Suppressor macrophage (primary cell): ENCODE measurements at regions not wholly inside any gene's neighbourhood (a gene's known extent, or its start where the extent isn't known, plus 50 kb on each side); places are given as distances from the start of the nearest gene placed in this dataset.
A peak's percentile ranks its signal among the peaks of the same experiment; 100 is the strongest.
"Not testable (repeated sequence)": the region's sequence is repeated elsewhere in the genome, so short reads cannot be mapped to it uniquely, and the experiment has no call there.

ENCODE experiments used
- DNase-seq, 4 experiments: peaks; one replicate each; pipeline ENCODE4 v3.0.0-alpha.2; 2020 to 2022

DNA sequence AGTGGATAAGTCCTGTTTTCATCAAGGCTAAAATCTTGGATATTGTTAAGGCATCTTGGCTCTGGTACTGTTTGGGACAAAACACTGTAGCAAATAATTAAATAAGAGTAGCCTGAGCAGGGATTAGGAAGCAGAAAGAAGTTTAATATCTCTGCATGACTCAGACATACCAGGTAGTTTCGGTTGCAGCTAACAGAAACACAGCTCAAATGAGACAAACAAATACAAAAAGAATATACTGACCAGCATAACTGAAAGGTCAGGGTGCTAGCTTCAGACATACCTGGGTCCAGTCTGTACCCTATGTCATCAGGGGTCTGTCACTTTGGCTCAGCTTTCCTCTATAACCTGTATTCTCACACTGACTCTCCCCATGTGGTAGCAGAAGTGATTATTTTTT is 156.4 kb upstream of the MAP3K1 start:
- no peak for DNase-seq

DNA sequence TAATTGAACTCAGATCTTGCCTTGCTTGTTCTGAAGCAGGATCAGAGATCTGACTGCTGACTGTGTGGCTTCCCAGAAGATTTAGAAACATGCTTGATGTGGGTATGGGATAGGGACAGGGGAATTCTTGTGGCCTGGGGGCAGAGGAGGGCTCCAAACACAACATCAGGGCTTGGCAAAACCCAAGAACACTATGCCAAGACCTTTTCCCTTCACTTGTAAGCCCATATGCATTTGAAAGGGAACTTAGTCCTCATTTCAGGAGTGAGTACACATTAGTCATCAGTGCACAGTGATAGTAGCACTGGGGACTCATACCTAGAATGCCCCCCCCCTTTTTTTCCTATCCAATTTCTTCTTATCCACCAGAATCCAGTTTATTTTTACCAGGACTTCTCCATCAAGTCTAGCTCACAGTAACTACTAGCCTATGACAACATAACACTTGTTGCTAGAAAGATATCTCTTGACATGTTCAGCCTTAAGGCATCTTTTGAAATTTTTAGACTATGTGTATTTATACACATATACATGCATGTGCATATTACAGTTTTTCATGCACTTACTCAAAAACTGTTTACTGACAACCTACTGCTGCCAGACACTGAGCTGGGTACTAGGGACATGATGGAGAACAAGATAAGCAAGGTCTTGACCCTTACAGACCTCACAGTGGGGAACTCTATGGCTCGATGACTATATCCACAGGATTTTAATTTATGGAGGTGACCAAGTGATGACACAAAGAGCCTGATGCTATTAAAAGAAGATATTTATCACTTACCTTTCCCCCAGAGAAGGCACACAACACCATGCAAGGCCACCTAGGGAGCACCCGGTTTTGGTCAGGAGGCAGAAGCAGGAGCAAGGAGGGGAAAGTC is 158.3 kb upstream of the MAP3K1 start:
- DNase-seq = no peak

DNA sequence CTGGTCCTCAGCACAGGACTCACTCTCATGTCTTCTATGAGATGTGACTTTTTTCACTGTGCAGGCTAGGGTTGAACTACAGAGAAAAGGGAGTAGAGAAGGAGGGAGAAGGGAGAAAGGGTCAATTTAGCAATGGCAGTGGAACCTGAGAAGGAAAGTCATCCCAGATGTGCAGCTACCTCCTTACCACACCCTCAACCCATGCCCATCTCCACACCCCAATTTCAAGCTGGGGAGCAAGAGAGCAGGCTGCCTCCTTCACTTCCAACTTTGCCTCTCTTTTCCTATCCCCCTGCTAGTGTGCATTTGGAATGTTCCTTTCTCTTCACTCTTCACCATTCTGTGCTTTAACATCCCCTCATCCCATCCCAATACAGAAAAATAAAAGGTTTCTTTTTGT is 163.5 kb upstream of the MAP3K1 start:
- no peak for DNase-seq

DNA sequence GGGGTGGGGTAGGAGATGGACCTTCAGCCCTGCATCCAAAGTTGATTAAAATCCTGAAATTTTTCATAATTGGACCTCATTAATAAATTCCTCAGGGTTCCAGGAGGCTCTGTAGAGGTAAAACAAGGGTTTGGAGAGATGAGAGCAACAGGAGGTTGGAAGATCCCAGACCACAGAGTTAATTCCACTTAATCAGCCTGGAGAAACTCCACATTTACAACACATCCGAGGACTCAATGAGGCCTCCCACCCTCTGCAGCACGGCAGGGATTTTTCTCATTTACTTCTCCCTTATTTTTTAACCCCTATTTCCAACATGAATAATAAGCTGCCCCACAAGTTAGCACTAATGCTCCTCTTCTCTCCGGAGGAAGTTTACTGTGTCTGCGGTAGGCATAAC is 165.0 kb upstream of the MAP3K1 start:
- no peak for DNase-seq

DNA sequence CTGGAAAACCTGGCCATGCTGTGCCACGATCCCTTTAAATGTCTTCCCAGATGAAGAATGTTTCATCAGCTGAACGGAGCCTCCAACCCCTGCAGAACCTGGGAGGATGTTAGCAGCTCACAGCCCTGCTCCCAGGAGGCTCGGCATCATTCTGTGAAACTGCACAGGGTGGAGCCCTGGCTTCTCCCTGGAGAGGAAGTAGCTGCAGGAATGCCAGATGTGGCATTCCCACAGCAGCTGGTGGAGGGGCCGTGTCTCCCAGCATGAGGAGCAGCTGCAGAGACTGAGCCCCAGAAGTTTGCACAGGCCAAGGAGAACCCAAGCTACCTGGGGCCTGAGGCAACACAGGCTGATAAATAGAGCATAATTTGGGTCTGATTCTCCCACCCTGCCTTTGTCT is 165.8 kb upstream of the MAP3K1 start:
- DNase-seq = peak in 1 of 4 experiments; percentile 13

DNA sequence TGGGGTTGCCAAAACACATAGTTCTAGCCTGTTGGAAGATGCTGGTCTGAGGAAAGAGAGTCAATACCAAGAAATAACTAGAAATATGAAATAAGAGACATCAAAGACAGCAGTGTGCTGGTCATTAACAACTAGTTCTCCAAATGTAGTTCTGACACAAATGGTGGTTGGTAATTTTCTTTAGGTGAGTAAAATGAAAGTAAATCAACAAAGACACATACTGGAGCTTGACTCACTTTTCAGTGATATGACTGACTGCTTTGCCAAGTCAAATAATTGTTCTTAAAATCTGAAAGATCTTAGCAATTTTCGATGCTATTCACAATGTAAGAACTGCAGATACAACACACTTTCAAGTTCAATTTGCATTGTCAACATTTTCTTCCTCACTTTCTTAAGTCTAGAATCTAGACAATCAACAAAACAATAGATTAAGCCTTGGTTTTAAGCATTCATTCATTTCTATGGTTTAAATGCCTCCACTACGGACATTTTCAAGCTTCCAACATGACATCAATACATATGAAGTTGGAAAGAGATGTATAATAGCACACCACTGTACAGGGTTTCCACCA is 166.8 kb upstream of the MAP3K1 start:
- no peak for DNase-seq

DNA sequence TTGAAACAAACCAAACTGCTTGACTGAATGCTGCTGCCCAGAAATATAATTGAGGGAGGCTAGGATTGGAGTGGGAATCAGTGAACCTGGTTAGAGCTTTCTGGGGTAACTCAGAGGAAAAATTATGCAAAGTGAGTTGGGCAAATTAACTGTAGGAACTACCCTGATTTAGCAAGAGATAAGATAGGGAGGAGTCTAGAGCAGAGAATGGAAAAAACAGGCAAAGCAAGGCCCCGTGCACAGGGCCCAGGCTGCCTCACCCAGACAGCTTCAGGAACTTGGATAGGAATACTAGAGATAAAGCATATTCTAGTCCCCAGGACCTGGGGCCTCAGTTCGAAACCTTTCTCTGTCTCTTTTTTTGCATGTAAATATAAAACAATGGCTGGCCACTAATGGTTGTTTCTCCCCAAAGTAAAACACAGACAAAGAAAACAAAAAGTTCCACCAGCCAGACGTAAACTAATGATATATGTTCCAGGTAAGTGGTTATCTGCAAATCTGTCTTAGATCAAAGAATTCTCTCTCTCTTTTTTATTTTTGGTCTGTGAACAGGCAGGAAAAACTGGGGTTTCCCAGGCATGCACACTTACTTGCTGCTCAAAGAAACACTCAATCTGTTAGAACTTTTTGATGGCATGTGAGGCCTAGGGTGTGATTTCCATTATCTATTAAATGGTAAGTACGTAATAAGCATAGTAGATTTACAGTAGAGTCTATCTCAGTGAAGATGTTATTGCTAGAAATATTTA is 168.1 kb upstream of the MAP3K1 start:
- no peak for DNase-seq

DNA sequence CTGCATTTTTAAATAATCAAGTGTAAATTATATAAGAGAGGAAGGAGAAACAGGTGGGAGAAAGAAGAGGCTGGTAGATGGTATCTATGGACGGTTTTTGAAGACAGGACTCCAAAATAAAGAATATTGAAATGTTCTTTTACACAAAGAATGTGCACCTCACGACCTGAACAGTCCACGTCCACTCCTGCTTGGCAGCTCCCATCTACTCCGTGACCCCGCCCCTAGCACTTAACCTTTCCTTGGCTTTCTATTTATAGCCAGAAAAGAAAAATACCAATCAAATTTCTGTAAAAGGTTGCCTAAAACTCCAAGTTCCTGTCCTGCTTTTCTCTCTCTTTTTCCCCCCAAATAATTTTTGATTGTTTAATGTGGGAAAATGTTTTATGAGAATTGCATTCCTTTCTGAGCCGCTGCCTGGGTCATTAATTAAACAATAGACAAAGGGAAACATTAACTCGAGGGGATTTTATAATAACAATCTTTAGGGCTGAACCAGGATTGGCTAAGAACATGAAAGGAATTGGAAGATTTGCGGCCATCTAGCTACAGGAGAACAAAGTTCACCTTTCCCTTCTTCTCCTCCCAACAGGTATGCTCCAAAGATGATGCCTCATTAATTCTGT is 173.6 kb upstream of the MAP3K1 start:
- no peak for DNase-seq

DNA sequence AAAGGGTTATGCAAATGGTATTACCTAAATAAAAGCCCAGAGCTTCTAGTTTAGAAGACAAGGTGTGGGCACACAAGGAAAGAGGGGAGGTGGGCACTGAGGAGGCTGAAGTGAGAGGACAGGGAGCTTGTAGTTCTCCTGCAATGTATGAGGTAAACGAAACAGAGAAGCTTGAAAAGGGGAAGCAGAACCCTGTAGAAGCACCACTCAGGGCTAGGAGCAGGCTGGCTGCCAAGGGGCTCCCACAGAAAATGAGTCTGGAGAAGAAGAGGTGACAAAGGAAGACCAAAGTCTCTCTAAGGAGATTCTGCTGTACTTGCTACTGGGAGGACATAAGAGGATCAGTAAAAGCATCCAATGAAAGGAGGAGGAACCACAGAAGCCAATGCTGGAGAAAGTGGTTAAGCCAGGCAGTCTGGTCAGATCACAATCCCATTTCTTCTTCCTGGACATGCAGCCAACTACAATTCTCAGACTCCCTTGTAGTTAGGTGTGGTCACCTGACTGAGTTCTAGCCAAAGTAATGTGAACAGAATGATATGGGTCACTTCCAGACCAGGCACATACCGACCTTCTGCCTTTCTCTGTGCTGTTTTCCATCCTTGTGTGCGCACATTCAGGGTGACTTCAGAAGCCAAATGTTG is 174.5 kb upstream of the MAP3K1 start:
- peak; percentile 71 to 86 (median 84) for DNase-seq

DNA sequence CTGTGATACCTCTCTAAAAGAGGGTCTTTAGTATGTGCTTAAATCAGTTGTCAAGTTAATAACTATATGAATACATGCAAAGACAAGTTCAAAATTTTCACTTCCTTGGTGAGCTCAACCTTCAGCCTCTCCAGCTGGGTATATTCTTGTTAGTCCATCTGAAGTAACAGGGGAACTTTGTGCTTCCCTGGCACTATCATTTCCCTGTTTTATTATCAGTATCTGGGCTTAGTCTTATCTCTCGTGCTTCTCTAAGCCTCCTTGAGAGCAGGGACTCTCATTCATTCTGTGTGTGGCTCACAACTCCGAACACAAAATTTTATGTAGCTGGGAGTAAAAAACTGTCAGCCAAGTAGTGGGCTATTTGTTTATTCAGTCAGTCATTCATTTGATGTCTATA is 175.9 kb upstream of the MAP3K1 start:
- DNase-seq = peak in 3 of 4 experiments; percentile 18 to 51 (median 32)

DNA sequence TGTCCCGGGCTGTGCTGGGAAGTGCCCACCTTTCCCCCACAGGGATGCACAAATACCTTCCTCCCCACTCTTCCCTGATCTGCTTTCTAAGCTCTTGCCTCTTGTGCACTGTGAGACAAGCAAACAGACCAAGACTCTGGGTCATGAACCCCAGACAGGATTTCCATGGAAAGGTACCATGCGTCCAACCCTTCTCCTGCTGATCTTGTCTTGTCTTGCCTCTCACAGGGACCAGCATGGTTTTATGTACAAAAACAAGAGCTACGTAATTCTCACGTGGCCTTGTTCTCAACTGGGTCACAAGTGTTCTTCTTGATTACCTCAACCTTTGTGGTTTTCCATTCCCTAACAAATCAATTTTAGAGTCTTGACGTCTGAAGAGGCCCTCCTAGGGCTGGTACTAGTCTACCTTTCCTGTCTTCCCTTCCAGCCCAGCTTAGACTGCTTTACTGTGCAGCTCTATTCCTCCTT is 176.5 kb upstream of the MAP3K1 start:
- peak in 1 of 4 experiments; percentile 19 for DNase-seq

DNA sequence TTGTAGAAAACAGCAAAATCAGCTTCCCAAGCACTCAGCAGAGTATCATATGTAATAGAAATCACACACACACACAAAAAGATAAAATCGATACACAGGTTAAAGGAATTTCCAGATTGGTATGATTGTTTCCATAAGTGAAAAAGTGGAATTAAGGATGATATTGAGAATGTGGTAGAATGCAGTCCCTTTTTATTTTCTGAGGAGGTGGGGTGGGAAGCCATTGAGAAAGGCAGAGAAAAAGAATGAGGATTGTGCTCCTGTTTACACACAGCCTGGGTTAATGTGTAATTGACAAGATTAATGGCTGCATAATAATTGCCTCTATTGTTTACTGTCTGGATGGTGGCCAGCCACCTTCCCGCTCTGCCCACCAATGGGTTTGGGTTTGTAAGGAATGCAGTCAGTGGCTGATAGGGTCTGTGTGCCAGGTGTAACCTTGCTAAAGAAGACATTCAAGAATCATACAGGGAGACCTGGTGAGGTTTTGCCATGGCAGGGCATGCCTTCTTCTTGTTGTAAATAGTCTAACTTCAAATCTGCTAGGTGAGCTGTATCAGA is 177.2 kb upstream of the MAP3K1 start:
- DNase-seq = no peak

DNA sequence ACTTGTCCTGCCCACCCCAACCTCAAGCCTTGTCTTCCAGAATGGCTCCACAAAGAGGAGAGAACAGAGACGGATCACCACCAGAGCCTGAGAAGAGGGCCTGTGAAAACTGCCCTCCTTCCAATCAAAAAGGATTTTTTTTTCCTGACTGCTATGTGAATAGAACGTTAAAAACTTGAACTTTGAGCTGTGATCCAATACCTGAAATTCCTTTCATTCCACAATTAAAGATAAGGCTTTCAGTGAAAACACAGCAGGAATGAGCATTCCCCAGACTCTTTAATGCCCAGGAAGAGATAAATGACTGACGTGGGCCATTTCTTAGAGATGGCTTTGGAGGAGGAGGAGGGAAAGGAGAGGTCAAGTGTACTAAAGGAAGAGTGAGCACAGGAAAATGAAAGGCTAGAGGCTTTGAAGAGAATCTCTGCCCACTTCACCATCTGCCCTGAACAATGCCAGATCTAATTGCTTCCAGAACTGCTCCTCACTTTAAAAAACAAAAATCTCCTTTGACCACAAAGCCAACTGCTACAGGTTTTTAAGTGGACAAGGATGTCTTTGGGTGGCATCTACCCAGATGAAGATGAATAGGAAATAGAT is 177.9 kb upstream of the MAP3K1 start:
- DNase-seq = no peak

DNA sequence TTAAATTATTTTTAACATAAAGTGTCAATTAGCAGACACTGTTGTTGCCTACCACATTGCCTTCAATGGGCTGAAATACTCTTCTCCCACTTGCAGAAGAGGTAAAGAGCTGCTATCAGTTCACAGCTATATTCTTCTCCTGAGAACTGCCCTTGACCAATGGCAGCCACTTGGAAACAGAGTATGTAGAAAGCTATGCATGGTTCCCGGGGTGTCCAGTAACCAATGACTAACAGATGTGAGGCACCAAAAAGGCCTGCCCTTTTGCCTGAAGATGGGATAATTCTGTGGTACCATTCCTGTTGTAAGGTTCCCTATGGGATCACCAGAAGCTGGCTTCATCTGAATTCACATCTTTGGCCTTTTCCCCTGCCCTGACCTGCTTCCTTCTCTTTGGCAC is 181.4 kb upstream of the MAP3K1 start:
- DNase-seq = no peak

DNA sequence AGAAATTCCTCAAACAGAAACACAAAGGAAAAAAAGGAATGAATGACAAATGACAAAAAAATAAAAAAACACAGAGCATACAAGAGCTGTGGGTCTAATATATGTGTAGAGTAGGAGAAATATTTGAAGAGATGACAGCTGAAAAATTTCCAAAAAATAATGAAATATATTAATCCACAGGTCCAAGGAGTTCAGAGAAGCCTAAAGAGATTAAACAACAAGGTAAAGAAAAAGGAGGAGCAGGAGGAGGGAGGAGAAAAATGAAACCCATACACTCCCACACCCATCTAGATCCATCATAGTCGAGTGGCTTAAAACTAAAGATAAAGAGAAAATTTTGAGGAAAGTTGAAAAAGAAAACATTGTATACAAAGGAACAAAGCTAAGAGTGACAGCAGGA is 182.4 kb upstream of the MAP3K1 start:
- no peak for DNase-seq

DNA sequence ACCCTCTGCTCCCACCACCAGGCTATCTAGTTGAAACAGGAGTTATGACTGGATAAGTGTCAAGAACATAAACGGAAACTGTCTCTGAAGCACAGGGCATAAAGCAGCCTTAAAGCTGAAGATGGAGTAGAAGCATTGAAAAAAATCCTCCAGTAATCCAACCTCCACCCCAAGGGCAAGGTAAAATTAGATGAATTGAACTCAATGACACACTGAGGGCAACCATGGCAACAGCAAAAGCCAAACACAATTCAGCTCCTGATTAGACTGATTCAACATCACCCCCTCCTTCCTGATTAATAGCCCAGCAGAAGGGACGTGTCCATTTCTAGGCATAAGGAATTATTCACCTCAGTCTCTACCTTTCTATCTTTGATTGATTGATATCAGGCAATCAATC is 183.2 kb upstream of the MAP3K1 start:
- DNase-seq = no peak

DNA sequence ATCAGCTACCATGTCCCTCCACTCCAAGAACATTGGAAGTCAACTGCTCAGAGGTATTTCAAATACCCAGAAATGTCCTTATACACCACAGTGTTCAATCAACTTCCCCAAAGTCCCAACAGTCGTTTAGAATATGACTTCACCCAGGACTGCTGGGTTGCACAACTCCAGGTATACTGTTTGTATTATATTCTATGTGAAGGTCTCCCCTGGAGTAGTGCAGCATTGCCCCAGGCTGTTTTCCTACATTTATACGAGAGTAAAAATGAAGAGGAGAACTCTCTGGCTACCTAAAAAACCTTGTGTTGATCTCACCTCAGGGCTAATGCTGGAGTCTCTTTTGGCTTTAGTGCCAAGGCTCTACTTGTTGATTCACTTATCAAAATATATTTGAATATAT is 183.6 kb upstream of the MAP3K1 start:
- DNase-seq = peak in 1 of 4 experiments; percentile 17

DNA sequence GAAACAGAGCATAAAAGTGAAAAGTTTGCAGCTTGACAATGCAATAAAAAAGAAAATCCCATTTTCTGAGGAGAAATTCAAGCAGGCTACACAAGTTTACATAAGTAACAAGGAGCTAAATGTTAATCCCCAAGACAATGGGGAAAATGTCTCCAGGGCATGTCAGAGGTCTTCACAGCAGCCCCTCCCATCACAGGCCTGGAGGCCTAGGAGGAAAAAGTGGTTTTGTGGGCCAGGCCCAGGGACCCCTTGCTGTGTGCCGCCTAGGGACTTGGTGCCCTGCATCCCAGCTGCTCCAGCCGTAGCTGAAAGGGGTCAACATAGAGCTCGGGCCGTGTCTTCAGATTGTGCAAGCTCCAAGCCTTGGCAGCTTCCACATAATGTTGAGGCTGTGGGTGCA is 186.7 kb upstream of the MAP3K1 start:
- not testable (repeated sequence) for DNase-seq

DNA sequence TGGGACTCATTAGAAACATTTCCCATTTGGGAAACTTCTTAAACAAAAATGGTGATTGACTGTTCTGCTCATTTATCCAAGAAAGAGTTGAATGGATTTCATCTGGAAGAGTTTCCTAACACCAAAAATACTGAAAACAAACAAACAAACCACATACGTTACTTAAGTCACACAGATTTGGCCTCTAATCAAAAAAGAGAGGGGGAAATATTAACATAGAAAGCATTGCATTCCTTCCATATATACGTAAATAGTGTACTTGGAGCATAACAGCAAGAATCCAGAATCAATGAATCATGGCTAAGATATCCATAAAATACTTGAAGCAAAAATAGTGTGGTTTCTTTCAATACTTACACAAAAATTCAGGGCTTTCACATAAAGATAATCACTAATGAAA is 189.8 kb upstream of the MAP3K1 start:
- DNase-seq = no peak

DNA sequence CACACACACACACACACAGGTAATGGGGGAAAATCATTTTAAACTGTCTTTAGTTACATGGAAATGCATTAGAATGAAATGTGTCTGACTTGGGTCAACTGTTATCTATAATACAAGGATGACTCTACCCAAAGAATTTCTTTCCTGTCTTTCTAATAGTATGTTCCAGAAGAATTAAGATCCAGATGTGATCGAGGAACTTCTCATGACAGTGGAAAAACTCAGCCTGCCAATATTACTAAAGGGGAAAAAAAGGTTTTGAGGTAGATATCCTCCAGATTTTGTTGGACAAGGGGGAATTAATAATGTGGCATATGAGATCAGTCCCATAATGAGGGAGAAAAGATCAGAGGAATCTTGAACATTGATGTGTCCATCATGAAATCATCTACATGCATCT is 190.6 kb upstream of the MAP3K1 start:
- DNase-seq = no peak

DNA sequence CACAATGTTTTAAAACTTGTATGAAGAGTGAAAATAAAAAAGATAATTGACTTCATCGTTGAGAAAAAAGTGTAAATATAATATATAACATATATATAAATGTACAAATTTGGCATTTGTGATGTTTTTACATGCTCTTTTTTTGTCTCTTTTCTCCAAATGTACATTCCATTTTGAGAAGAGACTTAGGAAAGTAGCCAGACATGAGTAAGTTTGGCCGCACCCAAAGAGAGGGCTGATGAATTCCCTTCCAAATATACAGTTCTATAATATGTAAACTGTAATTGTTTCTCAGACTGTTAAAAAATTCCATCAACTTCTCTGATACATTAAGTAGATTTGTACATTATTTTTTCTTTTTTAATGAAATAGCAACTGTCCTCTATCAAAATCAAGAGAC is 193.2 kb upstream of the MAP3K1 start:
- no peak for DNase-seq
